Fibroblast of mammary gland (primary cell): ENCODE measurements at regions not wholly inside any gene's neighbourhood (a gene's known extent, or its start where the extent isn't known, plus 50 kb on each side); places are given as distances from the start of the nearest gene placed in this dataset.
A peak's percentile ranks its signal among the peaks of the same experiment; 100 is the strongest.

ENCODE experiments used
- DNase-seq: peaks from one replicate; pipeline ENCODE4 v3.0.0-alpha.2; 2010; ENCODE audit warnings: low read depth
- H3K4me3 ChIP-seq: 2 replicates; pipeline ENCODE4 v1.5.1; 2011; ENCODE audit warnings: low read depth, mild to moderate bottlenecking, low read length, moderate library complexity; ENCODE audit not compliant: control insufficient read depth
- TF ChIP-seq, protein P1 (sequence below): conservative IDR thresholded peaks from 2 replicates; pipeline ENCODE4 v1.5.1; 2011; ENCODE audit warnings: low read depth, low read length, inconsistent platforms; ENCODE audit not compliant: control insufficient read depth, insufficient read depth

DNA sequence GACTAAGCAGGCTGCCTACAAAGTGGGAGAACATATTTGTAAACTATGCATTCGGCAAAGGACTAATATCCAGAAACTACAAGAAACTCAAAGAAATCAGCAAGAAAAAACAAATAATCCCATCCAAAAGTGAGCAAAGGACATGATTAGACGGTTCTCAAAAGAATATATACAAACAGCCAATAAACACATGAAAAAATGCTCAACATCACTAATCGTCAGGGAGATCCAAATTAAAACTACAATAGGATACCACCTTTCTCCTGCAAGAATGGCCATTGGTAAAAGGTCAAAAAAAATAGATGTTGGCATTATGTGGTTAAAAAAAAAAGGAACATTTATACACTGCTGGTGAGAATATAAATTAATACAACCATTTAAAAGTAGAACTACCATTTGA lies 259.6 kb upstream of the SLITRK3 start:
- TF ChIP-seq, protein P1, sequence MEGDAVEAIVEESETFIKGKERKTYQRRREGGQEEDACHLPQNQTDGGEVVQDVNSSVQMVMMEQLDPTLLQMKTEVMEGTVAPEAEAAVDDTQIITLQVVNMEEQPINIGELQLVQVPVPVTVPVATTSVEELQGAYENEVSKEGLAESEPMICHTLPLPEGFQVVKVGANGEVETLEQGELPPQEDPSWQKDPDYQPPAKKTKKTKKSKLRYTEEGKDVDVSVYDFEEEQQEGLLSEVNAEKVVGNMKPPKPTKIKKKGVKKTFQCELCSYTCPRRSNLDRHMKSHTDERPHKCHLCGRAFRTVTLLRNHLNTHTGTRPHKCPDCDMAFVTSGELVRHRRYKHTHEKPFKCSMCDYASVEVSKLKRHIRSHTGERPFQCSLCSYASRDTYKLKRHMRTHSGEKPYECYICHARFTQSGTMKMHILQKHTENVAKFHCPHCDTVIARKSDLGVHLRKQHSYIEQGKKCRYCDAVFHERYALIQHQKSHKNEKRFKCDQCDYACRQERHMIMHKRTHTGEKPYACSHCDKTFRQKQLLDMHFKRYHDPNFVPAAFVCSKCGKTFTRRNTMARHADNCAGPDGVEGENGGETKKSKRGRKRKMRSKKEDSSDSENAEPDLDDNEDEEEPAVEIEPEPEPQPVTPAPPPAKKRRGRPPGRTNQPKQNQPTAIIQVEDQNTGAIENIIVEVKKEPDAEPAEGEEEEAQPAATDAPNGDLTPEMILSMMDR, result no peak
- DNase-seq, result no peak
- H3K4me3 ChIP-seq, result no peak overlapping the region

GRCh38 chr3:165455360-165455759 lies 259.2 kb upstream of the SLITRK3 start:
- TF ChIP-seq, protein P1, result no peak
- H3K4me3 ChIP-seq, result no peak overlapping the region
- no peak for DNase-seq

GRCh38 chr3:165451371-165452070 lies 255.3 kb upstream of the SLITRK3 start:
- DNase-seq, result no peak
- TF ChIP-seq, protein P1, result no peak
- no peak overlapping the region for H3K4me3 ChIP-seq

DNA sequence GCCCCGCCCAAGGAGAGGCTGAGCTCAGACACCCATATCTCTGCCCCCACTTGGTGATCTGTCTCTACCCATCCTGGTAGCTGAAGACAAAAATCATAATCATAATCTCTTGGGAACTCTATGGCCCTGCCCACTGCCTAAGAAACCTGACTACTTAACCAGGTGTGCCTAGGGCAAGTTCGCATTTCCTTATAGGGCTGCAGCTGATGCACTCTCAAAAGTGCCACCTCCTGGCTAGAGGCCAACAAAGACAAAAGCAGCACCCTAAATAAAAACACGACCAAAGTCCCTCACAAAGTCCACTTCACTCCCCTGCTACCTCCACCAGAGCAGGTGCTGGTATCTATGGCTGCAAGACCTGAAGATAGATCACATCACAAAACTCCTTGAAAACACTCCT lies 250.4 kb upstream of the SLITRK3 start:
- TF ChIP-seq, protein P1, result no peak
- DNase-seq, result no peak
- no peak overlapping the region for H3K4me3 ChIP-seq

GRCh38 chr3:165444745-165445144 lies 248.6 kb upstream of the SLITRK3 start:
- peak; percentile 3 for DNase-seq
- TF ChIP-seq, protein P1, result no peak
- H3K4me3 ChIP-seq, result no peak overlapping the region

GRCh38 chr3:165443664-165444063 lies 247.5 kb upstream of the SLITRK3 start:
- DNase-seq, result no peak
- H3K4me3 ChIP-seq, result no peak overlapping the region
- TF ChIP-seq, protein P1, result no peak

DNA sequence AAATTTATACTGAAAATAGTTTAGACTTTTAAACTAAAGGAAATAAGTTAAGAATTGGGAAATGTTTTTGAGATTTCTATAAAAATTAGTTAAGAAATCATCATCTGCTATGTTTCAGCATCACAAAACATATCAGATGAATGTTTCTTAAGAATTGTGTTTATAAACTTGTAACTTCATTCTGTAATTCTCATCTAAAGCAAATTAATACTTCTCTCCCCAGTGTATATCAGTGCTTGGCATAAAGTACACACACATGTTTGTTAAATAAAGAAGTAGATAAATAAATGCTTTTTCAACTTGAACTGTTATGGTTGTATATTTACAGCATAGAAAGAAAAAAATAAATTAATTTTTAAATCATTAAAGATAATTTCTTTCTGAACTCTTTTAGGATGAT lies 245.9 kb upstream of the SLITRK3 start:
- no peak overlapping the region for H3K4me3 ChIP-seq
- TF ChIP-seq, protein P1, result no peak
- no peak for DNase-seq
